NT2/D1 (cell line): ENCODE measurements at regions not wholly inside any gene's neighbourhood (a gene's known extent, or its start where the extent isn't known, plus 50 kb on each side); places are given as distances from the start of the nearest gene placed in this dataset.
A peak's percentile ranks its signal among the peaks of the same experiment; 100 is the strongest.

ENCODE experiments used
- DNase-seq: peaks from one replicate; pipeline ENCODE4 v3.0.0-alpha.2; 2011; ENCODE audit warnings: low read depth, low spot score
- H3K27me3 ChIP-seq: 2 replicates; pipeline ENCODE4 v1.6.0; 2011; ENCODE audit warnings: mild to moderate bottlenecking; ENCODE audit not compliant: insufficient read length, insufficient read depth
- H3K36me3 ChIP-seq: 2 replicates; pipeline ENCODE4 v1.6.1; 2011; ENCODE audit warnings: mild to moderate bottlenecking, low read length, mixed read lengths; ENCODE audit not compliant: insufficient read depth, insufficient read length
- H3K4me1 ChIP-seq: 2 replicates; pipeline ENCODE4 v1.5.1; 2011; ENCODE audit not compliant: insufficient read depth, insufficient read length
- H3K4me3 ChIP-seq: 2 replicates; pipeline ENCODE4 v1.5.1; 2011; ENCODE audit warnings: low read depth; ENCODE audit not compliant: insufficient read length
- H3K9ac ChIP-seq: 2 replicates; pipeline ENCODE4 v1.6.0; 2011; ENCODE audit warnings: low read depth; ENCODE audit not compliant: insufficient read length
- H3K9me3 ChIP-seq: 2 replicates; pipeline ENCODE4 v1.5.1; 2011; ENCODE audit warnings: mild to moderate bottlenecking, low read length; ENCODE audit not compliant: insufficient read depth
- SUZ12 ChIP-seq: IDR thresholded peaks from 2 replicates; pipeline ENCODE4 v1.6.1; 2011; ENCODE audit not compliant: insufficient read length, insufficient read depth; ENCODE audit errors: extremely low read depth
- YY1 ChIP-seq: IDR thresholded peaks from 2 replicates; pipeline ENCODE4 v1.6.1; 2011; ENCODE audit not compliant: insufficient read length, insufficient read depth
- ZNF274 ChIP-seq: IDR thresholded peaks from 2 replicates; pipeline ENCODE4 v1.6.1; 2011; ENCODE audit warnings: mild to moderate bottlenecking, low read depth, low read length

GRCh38 chr7:431658-432111 is 88.0 kb downstream of the PDGFA start:
- TF ChIP-seq ZNF274: no peak
- no peak for TF ChIP-seq SUZ12
- TF ChIP-seq YY1: no peak
- Histone ChIP-seq H3K27me3 (no peaks in the 10 kb centered on the region), H3K4me1 (peaks cover 25% of the 10 kb centered on the region), H3K36me3 (no peaks in the 10 kb centered on the region), H3K9me3 (no peaks in the 10 kb centered on the region), H3K9ac (peak overlapping the region; percentile 74), H3K4me3 (no peak overlapping the region)
- no peak for DNase-seq

- Histone ChIP-seq H3K4me3 (no peak overlapping the region), H3K27me3 (no peaks in the 10 kb centered on the region), H3K9ac (peak overlapping the region; percentile 21), H3K36me3 (no peaks in the 10 kb centered on the region), H3K4me1 (peaks cover 30% of the 10 kb centered on the region), H3K9me3 (no peaks in the 10 kb centered on the region)
- DNase-seq: no peak
- TF ChIP-seq ZNF274 (no peak), SUZ12 (no peak), YY1 (no peak)
Measured at GRCh38 chr7:432256-432655, 87.4 kb downstream of the PDGFA start.

GRCh38 chr7:432933-433332 is 86.7 kb downstream of the PDGFA start:
- Histone ChIP-seq H3K36me3 (no peaks in the 10 kb centered on the region), H3K4me3 (no peak overlapping the region), H3K27me3 (no peaks in the 10 kb centered on the region), H3K4me1 (peaks cover 36% of the 10 kb centered on the region), H3K9me3 (no peaks in the 10 kb centered on the region), H3K9ac (no peak overlapping the region)
- no peak for DNase-seq
- TF ChIP-seq ZNF274 (no peak), YY1 (no peak), SUZ12 (no peak)

GRCh38 chr7:433558-433957 is 86.1 kb downstream of the PDGFA start:
- DNase-seq: no peak
- no peak for TF ChIP-seq SUZ12
- TF ChIP-seq YY1: no peak
- TF ChIP-seq ZNF274: no peak
- H3K4me3 ChIP-seq: no peak overlapping the region
- H3K9ac ChIP-seq: peak overlapping the region; percentile 56
- peaks cover 3% of the 10 kb centered on the region for H3K27me3 ChIP-seq
- no peaks in the 10 kb centered on the region for H3K36me3 ChIP-seq
- H3K4me1 ChIP-seq: peaks cover 42% of the 10 kb centered on the region
- no peaks in the 10 kb centered on the region for H3K9me3 ChIP-seq

GRCh38 chr7:434891-435629 is 84.6 kb downstream of the PDGFA start:
- Histone ChIP-seq H3K4me3 (peak overlapping the region; percentile 9), H3K9ac (peak overlapping the region; percentile 73), H3K9me3 (no peaks in the 10 kb centered on the region), H3K36me3 (no peaks in the 10 kb centered on the region), H3K27me3 (peaks cover 3% of the 10 kb centered on the region), H3K4me1 (peaks cover 43% of the 10 kb centered on the region)
- peak; percentile 96 for DNase-seq
- no peak for TF ChIP-seq SUZ12
- TF ChIP-seq ZNF274: no peak
- TF ChIP-seq YY1: no peak

GRCh38 chr7:435630-436366 is 83.8 kb downstream of the PDGFA start:
- Histone ChIP-seq H3K9ac (peak overlapping the region; percentile 58), H3K9me3 (no peaks in the 10 kb centered on the region), H3K4me3 (no peak overlapping the region), H3K27me3 (peaks cover 3% of the 10 kb centered on the region), H3K36me3 (no peaks in the 10 kb centered on the region), H3K4me1 (peaks cover 43% of the 10 kb centered on the region)
- DNase-seq: no peak
- TF ChIP-seq SUZ12 (no peak), YY1 (no peak), ZNF274 (no peak)
